WTC11 (cell line): ENCODE measurements at regions not wholly inside any gene's neighbourhood (a gene's known extent, or its start where the extent isn't known, plus 50 kb on each side); places are given as distances from the start of the nearest gene placed in this dataset.

ENCODE experiments used
- ATAC-seq: fragments of 200-7000 bp; cut with Tn5 transposase; 2 replicates; pipeline ENCODE4 v1.10.0; 2021; ENCODE audit warnings: mild to moderate bottlenecking, moderate library complexity
- CTCF ChIA-PET: fragments of 300-600 bp; sonication (Branson Sonifier 250); formaldehyde crosslinking; loops from one replicate; lab custom pipeline; 2021; ENCODE audit warnings: antibody characterized with exemption; lab: Charles Lee
- POLR2A ChIA-PET: fragments of 350-600 bp; sonication (Branson Sonifier 250); formaldehyde crosslinking; loops from one replicate; lab custom pipeline; 2021; ENCODE audit warnings: antibody characterized with exemption; lab: Charles Lee
- DNase-seq: peaks from one replicate; pipeline ENCODE4 v3.0.0; 2021; ENCODE audit warnings: low spot score
- H3K27ac Mint-ChIP-seq: 2 replicates; pipeline ENCODE4 v1.8.0; 2021; ENCODE audit warnings: mixed read lengths
- H3K27me3 Mint-ChIP-seq: 2 replicates; pipeline ENCODE4 v1.8.0; 2021; ENCODE audit warnings: low read depth, mild to moderate bottlenecking, moderate library complexity, mixed read lengths
- H3K36me3 Mint-ChIP-seq: 2 replicates; pipeline ENCODE4 v1.8.0; 2021; ENCODE audit warnings: mixed read lengths
- H3K4me1 Mint-ChIP-seq: 2 replicates; pipeline ENCODE4 v1.8.0; 2022; ENCODE audit warnings: mixed read lengths
- H3K4me3 Mint-ChIP-seq: 2 replicates; pipeline ENCODE4 v1.8.0; 2021; ENCODE audit warnings: mild to moderate bottlenecking, moderate library complexity, mixed read lengths
- H3K9me3 Mint-ChIP-seq: 2 replicates; pipeline ENCODE4 v1.8.0; 2021; ENCODE audit warnings: mixed read lengths
- AFF4 ChIP-seq: sonication (generic); formaldehyde crosslinking; IDR thresholded peaks from 2 replicates; pipeline ENCODE4 v1.8.1; 2023; ENCODE audit warnings: mild to moderate bottlenecking, missing genetic modification reagents, borderline replicate concordance
- ATF1 ChIP-seq: sonication (generic); formaldehyde crosslinking; IDR thresholded peaks from 2 replicates; pipeline ENCODE4 v1.8.1; 2023; ENCODE audit warnings: mild to moderate bottlenecking, moderate library complexity, missing genetic modification reagents
- ATF2 ChIP-seq: sonication (generic); formaldehyde crosslinking; IDR thresholded peaks from 2 replicates; pipeline ENCODE4 v1.8.1; 2022; ENCODE audit warnings: low read depth, missing genetic modification reagents, borderline replicate concordance
- CDX4 ChIP-seq: fragments of 250-450 bp; sonication (Bioruptor Pico); IDR thresholded peaks from 2 replicates; pipeline ENCODE4 v1.9.0; 2021; ENCODE audit warnings: moderate library complexity, mild to moderate bottlenecking, inconsistent platforms, borderline replicate concordance
- ERG ChIP-seq: fragments of 250-450 bp; sonication (Bioruptor Pico); IDR thresholded peaks from 2 replicates; pipeline ENCODE4 v1.8.0; 2021; ENCODE audit warnings: mild to moderate bottlenecking
- FOXJ3 ChIP-seq: sonication (generic); formaldehyde crosslinking; IDR thresholded peaks from 2 replicates; pipeline ENCODE4 v1.9.0; 2021; ENCODE audit warnings: missing genetic modification reagents, mild to moderate bottlenecking, borderline replicate concordance
- GTF2I ChIP-seq: fragments of 250-450 bp; sonication (Bioruptor Pico); conservative IDR thresholded peaks from 2 replicates; pipeline ENCODE4 v1.4.0; 2021; ENCODE audit warnings: mild to moderate bottlenecking
- HMGA2 ChIP-seq: fragments of 250-450 bp; sonication (Bioruptor Pico); IDR thresholded peaks from 2 replicates; pipeline ENCODE4 v1.4.0; 2021; ENCODE audit warnings: mild to moderate bottlenecking, moderate library complexity
- JAZF1 ChIP-seq: fragments of 250-450 bp; sonication (Bioruptor Pico); IDR thresholded peaks from 2 replicates; pipeline ENCODE4 v1.9.0; 2021; ENCODE audit warnings: moderate library complexity, mild to moderate bottlenecking, inconsistent platforms
- KAT7 ChIP-seq: sonication (generic); formaldehyde crosslinking; IDR thresholded peaks from 2 replicates; pipeline ENCODE4 v1.8.1; 2023; ENCODE audit warnings: missing genetic modification reagents, mild to moderate bottlenecking, borderline replicate concordance
- PREB ChIP-seq: sonication (generic); formaldehyde crosslinking; IDR thresholded peaks from 2 replicates; pipeline ENCODE4 v1.8.1; 2022; ENCODE audit warnings: mild to moderate bottlenecking, missing genetic modification reagents, moderate library complexity, borderline replicate concordance
- SMAD4 ChIP-seq: sonication (generic); formaldehyde crosslinking; IDR thresholded peaks from 2 replicates; pipeline ENCODE4 v1.8.0; 2022; ENCODE audit warnings: mild to moderate bottlenecking, missing genetic modification reagents
- SOX15 ChIP-seq: fragments of 250-450 bp; sonication (Bioruptor Pico); IDR thresholded peaks from 2 replicates; pipeline ENCODE4 v1.9.0; 2021; ENCODE audit warnings: mild to moderate bottlenecking
- SP1 ChIP-seq: sonication (generic); formaldehyde crosslinking; conservative IDR thresholded peaks from 2 replicates; pipeline ENCODE4 v1.8.1; 2022; ENCODE audit warnings: missing genetic modification reagents
- TEAD1 ChIP-seq: sonication (generic); formaldehyde crosslinking; IDR thresholded peaks from 2 replicates; pipeline ENCODE4 v1.8.0; 2022; ENCODE audit warnings: mild to moderate bottlenecking, missing genetic modification reagents
- ZMAT4 ChIP-seq: fragments of 250-450 bp; sonication (Bioruptor Pico); IDR thresholded peaks from 2 replicates; pipeline ENCODE4 v1.9.0; 2021; ENCODE audit warnings: mild to moderate bottlenecking
- ZNF232 ChIP-seq: sonication (generic); formaldehyde crosslinking; IDR thresholded peaks from 2 replicates; pipeline ENCODE4 v1.8.0; 2022; ENCODE audit warnings: mild to moderate bottlenecking, missing genetic modification reagents

- ChIA-PET POLR2A (no interaction called here), CTCF (interaction anchor here (1.3 kb wide), 2 partner anchors 16 to 95 kb away, joined by 3 read pairs; no protein-coding TSS in a partner anchor)
- H3K27ac Mint-ChIP-seq = no peak overlapping the region
Measured at GRCh38 chr10:132117146-132117545, 51.4 kb downstream of the JAKMIP3 start.

GRCh38 chr10:132117636-132118190 is 52.0 kb downstream of the JAKMIP3 start:
- Mint-ChIP-seq H3K4me3 (no peak overlapping the region), H3K9me3 (no peaks in the 10 kb centered on the region), H3K27me3 (no peaks in the 10 kb centered on the region), H3K27ac (no peak overlapping the region), H3K4me1 (peaks cover 5% of the 10 kb centered on the region), H3K36me3 (no peaks in the 10 kb centered on the region)
- TF ChIP-seq TEAD1 (CRISPR knock-in tag) (no peak), CDX4 (CRISPR knock-in tag) (no peak), JAZF1 (CRISPR knock-in tag) (no peak), PREB (CRISPR knock-in tag) (no peak)
- ATAC-seq (no peak), DNase-seq (no peak)
- ChIA-PET POLR2A (no interaction called here), CTCF (interaction anchor here (1.3 kb wide), 2 partner anchors 16 to 95 kb away, joined by 3 read pairs; no protein-coding TSS in a partner anchor)

More at GRCh38 chr10:132117146-132117545, 51.4 kb downstream of the JAKMIP3 start:
- Mint-ChIP-seq H3K4me3 (no peak overlapping the region), H3K4me1 (peaks cover 5% of the 10 kb centered on the region), H3K36me3 (no peaks in the 10 kb centered on the region), H3K27me3 (no peaks in the 10 kb centered on the region), H3K9me3 (no peaks in the 10 kb centered on the region)
- ATAC-seq = no peak
- no peak for DNase-seq
- TF ChIP-seq ATF1 (no peak), GTF2I (CRISPR knock-in tag) (no peak), SP1 (CRISPR knock-in tag) (no peak), AFF4 (CRISPR knock-in tag) (no peak), SMAD4 (no peak), ATF2 (CRISPR knock-in tag) (no peak), ERG (CRISPR knock-in tag) (no peak), ZMAT4 (CRISPR knock-in tag) (no peak), SOX15 (CRISPR knock-in tag) (no peak), ZNF232 (no peak), FOXJ3 (CRISPR knock-in tag) (no peak), KAT7 (CRISPR knock-in tag) (no peak), JAZF1 (CRISPR knock-in tag) (no peak), HMGA2 (CRISPR knock-in tag) (no peak)
